Adrenal gland (tissue), 9 donors: ENCODE measurements at regions not wholly inside any gene's neighbourhood (a gene's known extent, or its start where the extent isn't known, plus 50 kb on each side); places are given as distances from the start of the nearest gene placed in this dataset.

Experiments
- DNase-seq, 7 donors: peaks; one replicate each; pipeline ENCODE4 v3.0.0-alpha.2; 2019 to 2020
- H3K27ac ChIP-seq, 5 donors: fragments of 200-600 bp; sonication (generic) in 4 of 5; 1 replicate in 3 of 5; 2 replicates in 2 of 5; pipeline versions ENCODE4 v1.5.1 to v1.8.0; 2016 to 2020; ENCODE audit warnings: mild to moderate bottlenecking in 1 of 5
- H3K27me3 ChIP-seq: fragments of 200-600 bp; 2 replicates; pipeline ENCODE4 v1.8.0; 2021
- H3K36me3 ChIP-seq, 2 donors: fragments of 200-600 bp; replicated peaks in 1 of 2; 1 replicate in 1 of 2; 2 replicates in 1 of 2; pipeline versions ENCODE4 v1.5.1 to v1.8.0; 2018 to 2022
- H3K4me1 ChIP-seq, 2 donors: fragments of 200-600 bp; replicated peaks in 1 of 2; 1 replicate in 1 of 2; 2 replicates in 1 of 2; pipeline versions ENCODE4 v1.5.1 to v1.8.0; 2018 to 2021
- H3K4me3 ChIP-seq, 4 donors: fragments of 200-600 bp; sonication (generic) in 3 of 4; one replicate each; pipeline ENCODE4 v1.5.1; 2016 to 2018
- H3K9me3 ChIP-seq, 3 donors: fragments of 200-600 bp; sonication (generic) in 1 of 3; replicated peaks in 1 of 3; 1 replicate in 2 of 3; 2 replicates in 1 of 3; pipeline versions ENCODE4 v1.5.1 to v1.8.0; 2016 to 2021
- POLR2A ChIP-seq, 2 donors: fragments of 450-650 bp; IDR thresholded peaks; one replicate each; pipeline ENCODE4 v1.6.1; 2017; ENCODE audit warnings: antibody characterized with exemption in 2 of 2, mild to moderate bottlenecking in 2 of 2, moderate library complexity in 1 of 2
- WGBS, 4 donors: extraction: QIAGEN DNeasy Blood & Tissue Kit in 2 of 4; methylation state at CpG; one replicate each; pipeline versions ENCODE4 v1.1.5 to v1.1.7; 2013 to 2017; 5-methylcytosine and 5-hydroxymethylcytosine counted together
- intact Hi-C, 2 donors: fragments of 100-400 bp; cut with DNase I; formaldehyde crosslinking; loops; one replicate each; pipeline versions ENCODE4 v1.14.1 to v1.15.0; 2022 to 2023
- TF ChIP-seq, protein P1 (sequence below), 6 experiments: fragments of 450-650 bp in 4 of 6; fragments of 200-600 bp in 2 of 6; sonication (generic) in 1 of 6; IDR thresholded peaks; 1 replicate in 5 of 6; 2 replicates in 1 of 6; pipeline versions ENCODE4 v1.5.1 to v1.8.0; 2016 to 2021; ENCODE audit warnings: antibody characterized with exemption in 6 of 6, mild to moderate bottlenecking in 2 of 6, moderate library complexity in 1 of 6
- donor health status: healthy with polysubstance abuse.
- donor health status: Bipolar disorder and iron deficiency.
- donor health status: DM: yes; HTN: yes; CAD: no.
- donor health status: DM: no; HTN: no; CAD: no.
- donor health status: DM: no; HTN: no; CAD: no.

- no peak overlapping the region for H3K27ac ChIP-seq
- no peaks in the 10 kb centered on the region for H3K4me1 ChIP-seq
- no peak for TF ChIP-seq POLR2A (IDR thresholded peaks at IDR 0.05)
- TF ChIP-seq, protein P1, sequence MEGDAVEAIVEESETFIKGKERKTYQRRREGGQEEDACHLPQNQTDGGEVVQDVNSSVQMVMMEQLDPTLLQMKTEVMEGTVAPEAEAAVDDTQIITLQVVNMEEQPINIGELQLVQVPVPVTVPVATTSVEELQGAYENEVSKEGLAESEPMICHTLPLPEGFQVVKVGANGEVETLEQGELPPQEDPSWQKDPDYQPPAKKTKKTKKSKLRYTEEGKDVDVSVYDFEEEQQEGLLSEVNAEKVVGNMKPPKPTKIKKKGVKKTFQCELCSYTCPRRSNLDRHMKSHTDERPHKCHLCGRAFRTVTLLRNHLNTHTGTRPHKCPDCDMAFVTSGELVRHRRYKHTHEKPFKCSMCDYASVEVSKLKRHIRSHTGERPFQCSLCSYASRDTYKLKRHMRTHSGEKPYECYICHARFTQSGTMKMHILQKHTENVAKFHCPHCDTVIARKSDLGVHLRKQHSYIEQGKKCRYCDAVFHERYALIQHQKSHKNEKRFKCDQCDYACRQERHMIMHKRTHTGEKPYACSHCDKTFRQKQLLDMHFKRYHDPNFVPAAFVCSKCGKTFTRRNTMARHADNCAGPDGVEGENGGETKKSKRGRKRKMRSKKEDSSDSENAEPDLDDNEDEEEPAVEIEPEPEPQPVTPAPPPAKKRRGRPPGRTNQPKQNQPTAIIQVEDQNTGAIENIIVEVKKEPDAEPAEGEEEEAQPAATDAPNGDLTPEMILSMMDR (IDR thresholded peaks at IDR 0.05): no peak
- H3K9me3 ChIP-seq: no peaks in the 10 kb centered on the region
- H3K4me3 ChIP-seq: no peak overlapping the region
- intact Hi-C loops: no loop called here
- H3K27me3 ChIP-seq: no peaks in the 10 kb centered on the region
- DNase-seq: no peak
- H3K36me3 ChIP-seq: no peaks in the 10 kb centered on the region
Observed at GRCh38 chrX:28472926-28473325, 114.3 kb upstream of the IL1RAPL1 start.

DNA sequence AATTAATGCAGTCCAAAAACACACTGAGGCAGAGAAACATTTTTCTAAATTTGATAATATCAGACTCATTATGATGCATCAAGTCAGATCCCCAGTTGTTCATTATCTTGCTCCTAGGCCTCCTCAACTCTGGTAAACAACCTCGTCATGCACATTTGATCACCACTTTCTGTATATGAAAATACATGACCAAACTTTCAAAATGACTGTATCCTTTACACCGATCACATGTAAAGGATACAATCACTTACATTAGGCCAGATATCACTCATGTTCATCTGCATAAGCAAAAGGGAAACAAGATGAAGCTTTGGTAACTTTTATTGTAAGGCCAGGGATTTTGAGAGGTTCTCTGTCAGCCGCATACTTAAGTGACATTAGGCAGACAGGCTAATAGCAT lies 99.4 kb upstream of the IL1RAPL1 start:
- H3K36me3 ChIP-seq: no peaks in the 10 kb centered on the region
- intact Hi-C loops: no loop called here
- H3K4me1 ChIP-seq: no peaks in the 10 kb centered on the region
- no peak for TF ChIP-seq POLR2A (IDR thresholded peaks at IDR 0.05)
- TF ChIP-seq, protein P1 (IDR thresholded peaks at IDR 0.05): no peak
- WGBS, 4 donors: 71 to 89% (median 83%) methylated on average over 3 of the region's 3 CpGs
- no peak overlapping the region for H3K27ac ChIP-seq
- H3K27me3 ChIP-seq: no peaks in the 10 kb centered on the region
- H3K9me3 ChIP-seq: no peaks in the 10 kb centered on the region
- no peak overlapping the region for H3K4me3 ChIP-seq
- no peak for DNase-seq

DNA sequence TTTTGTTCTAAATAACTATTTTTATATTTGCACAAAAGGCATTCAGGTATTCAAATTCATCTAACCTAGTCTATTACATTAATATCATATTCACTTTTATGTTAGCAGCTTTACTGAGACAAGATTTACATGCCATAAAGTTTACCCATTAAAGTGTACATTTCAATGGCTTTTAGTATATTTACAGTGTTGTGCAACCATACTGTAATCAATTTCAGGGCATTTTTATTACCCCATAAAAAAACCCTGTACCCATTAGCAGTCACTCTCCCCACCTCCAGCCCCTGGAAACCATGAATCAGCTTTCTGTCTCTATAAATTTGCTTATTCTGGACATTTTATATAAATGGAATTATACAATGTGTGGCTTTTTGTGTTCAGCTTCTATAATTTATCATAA lies 95.9 kb upstream of the IL1RAPL1 start:
- no peak overlapping the region for H3K4me3 ChIP-seq
- H3K36me3 ChIP-seq: no peaks in the 10 kb centered on the region
- H3K4me1 ChIP-seq: no peaks in the 10 kb centered on the region
- no peak for TF ChIP-seq POLR2A (IDR thresholded peaks at IDR 0.05)
- TF ChIP-seq, protein P1 (IDR thresholded peaks at IDR 0.05): no peak
- H3K27ac ChIP-seq: no peak overlapping the region
- intact Hi-C loops: no loop called here
- H3K27me3 ChIP-seq: no peaks in the 10 kb centered on the region
- no peak for DNase-seq
- no peaks in the 10 kb centered on the region for H3K9me3 ChIP-seq

DNA sequence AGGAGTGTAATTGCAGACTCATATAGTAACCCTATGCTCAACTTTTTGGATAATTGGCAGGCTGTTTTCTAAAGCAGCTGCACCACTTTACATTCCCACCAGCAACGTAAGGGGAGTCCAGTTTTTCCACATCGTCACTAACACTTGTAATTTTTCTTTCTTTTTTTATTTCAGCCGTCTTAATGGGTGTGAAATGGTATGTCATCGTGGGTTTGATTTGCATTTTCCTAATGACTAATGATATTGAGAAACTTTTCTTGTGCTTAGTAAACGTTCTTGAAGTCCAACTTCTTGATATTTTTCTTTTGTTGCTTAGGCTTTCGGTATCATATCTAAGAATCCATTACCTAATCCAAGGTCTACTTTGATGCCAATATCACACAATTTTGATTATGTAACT lies 95.3 kb upstream of the IL1RAPL1 start:
- Histone ChIP-seq H3K4me1 (no peaks in the 10 kb centered on the region), H3K9me3 (no peaks in the 10 kb centered on the region), H3K27ac (no peak overlapping the region), H3K27me3 (no peaks in the 10 kb centered on the region), H3K36me3 (no peaks in the 10 kb centered on the region), H3K4me3 (no peak overlapping the region)
- TF ChIP-seq, protein P1 (IDR thresholded peaks at IDR 0.05): no peak
- TF ChIP-seq POLR2A (IDR thresholded peaks at IDR 0.05): no peak
- intact Hi-C loops: no loop called here
- 47 to 65% (median 56%) methylated on average over 6 of the region's 6 CpGs for WGBS, 4 donors
- no peak for DNase-seq
